ENCODE measurements at regions not wholly inside any gene's neighbourhood (a gene's known extent, or its start where the extent isn't known, plus 50 kb on each side); places are given as distances from the start of the nearest gene placed in this dataset.

DNA sequence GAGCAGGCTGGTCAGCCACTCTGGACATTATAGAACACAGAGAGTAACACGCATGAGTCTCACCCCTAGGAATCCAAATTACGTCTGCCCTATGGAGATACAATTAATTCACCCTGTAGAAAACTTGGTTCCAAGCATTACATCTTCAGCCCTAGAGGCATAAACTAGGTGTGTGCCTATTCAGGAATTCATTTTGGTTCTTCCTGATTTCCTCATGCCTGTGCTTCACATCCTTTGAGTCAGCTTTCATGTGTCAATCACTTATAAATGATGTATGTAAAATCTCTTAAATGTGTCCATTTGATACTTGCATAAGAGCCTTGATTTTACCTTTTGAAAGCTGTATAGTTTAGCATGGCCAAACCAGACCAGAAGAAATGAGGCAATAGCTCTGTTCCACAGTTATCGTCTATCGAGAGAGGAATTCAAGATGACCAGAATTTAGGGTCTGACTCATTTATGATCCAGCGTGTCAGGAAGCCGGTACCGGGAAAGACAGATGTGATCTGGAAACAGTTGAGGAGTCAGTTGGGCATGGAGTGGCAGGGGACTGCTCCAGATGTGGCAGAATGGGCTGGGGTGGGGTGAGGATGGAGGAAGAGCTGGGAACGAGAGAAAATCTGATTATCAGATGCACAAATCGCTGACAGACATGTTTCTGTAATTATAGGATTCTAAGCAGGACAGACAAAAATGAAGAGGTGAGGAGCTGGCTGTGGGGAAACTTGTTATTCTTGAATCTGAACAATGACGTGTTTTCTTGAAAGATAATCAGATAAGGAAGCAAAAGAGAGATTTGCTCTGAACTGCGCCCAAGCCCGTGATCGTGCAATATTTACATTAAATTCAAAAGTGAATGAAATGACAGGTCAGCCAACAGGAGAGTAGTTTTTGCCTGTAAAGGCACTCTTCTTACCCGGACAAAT, 76.7 kb downstream of the C16orf95 start:
- TF ChIP-seq, protein P1, sequence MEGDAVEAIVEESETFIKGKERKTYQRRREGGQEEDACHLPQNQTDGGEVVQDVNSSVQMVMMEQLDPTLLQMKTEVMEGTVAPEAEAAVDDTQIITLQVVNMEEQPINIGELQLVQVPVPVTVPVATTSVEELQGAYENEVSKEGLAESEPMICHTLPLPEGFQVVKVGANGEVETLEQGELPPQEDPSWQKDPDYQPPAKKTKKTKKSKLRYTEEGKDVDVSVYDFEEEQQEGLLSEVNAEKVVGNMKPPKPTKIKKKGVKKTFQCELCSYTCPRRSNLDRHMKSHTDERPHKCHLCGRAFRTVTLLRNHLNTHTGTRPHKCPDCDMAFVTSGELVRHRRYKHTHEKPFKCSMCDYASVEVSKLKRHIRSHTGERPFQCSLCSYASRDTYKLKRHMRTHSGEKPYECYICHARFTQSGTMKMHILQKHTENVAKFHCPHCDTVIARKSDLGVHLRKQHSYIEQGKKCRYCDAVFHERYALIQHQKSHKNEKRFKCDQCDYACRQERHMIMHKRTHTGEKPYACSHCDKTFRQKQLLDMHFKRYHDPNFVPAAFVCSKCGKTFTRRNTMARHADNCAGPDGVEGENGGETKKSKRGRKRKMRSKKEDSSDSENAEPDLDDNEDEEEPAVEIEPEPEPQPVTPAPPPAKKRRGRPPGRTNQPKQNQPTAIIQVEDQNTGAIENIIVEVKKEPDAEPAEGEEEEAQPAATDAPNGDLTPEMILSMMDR (IDR thresholded peaks at IDR 0.05), result no peak
- TF ChIP-seq POLR2A (IDR thresholded peaks at IDR 0.05), result no peak

Measured in heart left ventricle (tissue), 13 donors.